MM.1S (cell line): ENCODE measurements at regions not wholly inside any gene's neighbourhood (a gene's known extent, or its start where the extent isn't known, plus 50 kb on each side); places are given as distances from the start of the nearest gene placed in this dataset.

Source experiments
- DNase-seq: peaks from one replicate; pipeline ENCODE4 v3.0.0-alpha.2; 2015
- H2AFZ ChIP-seq: fragments of 300-600 bp; sonication (generic); 2 replicates; pipeline ENCODE4 v1.6.0; 2016; ENCODE audit warnings: antibody characterized with exemption, low read length
- H3F3A ChIP-seq: fragments of 300-600 bp; sonication (generic); 2 replicates; pipeline ENCODE4 v1.6.1; 2016; ENCODE audit warnings: mild to moderate bottlenecking, antibody characterized with exemption, low read length, moderate library complexity, mixed read lengths; ENCODE audit not compliant: insufficient read depth
- H3K27ac ChIP-seq: fragments of 300-600 bp; sonication (generic); 2 replicates; pipeline ENCODE4 v1.5.1; 2016; ENCODE audit warnings: mild to moderate bottlenecking, low read length
- H3K27me3 ChIP-seq: fragments of 300-600 bp; sonication (generic); replicated peaks from 2 replicates; pipeline ENCODE4 v1.6.0; 2016; ENCODE audit warnings: low read length; ENCODE audit not compliant: insufficient read depth
- H3K36me3 ChIP-seq: fragments of 300-600 bp; sonication (generic); replicated peaks from 2 replicates; pipeline ENCODE4 v1.6.1; 2016; ENCODE audit warnings: mild to moderate bottlenecking, low read length, mixed read lengths; ENCODE audit not compliant: insufficient read depth
- H3K4me1 ChIP-seq: fragments of 300-600 bp; sonication (generic); 2 replicates; pipeline ENCODE4 v1.6.1; 2016; ENCODE audit warnings: low read length, mixed read lengths
- H3K4me2 ChIP-seq: fragments of 300-600 bp; sonication (generic); 2 replicates; pipeline ENCODE4 v1.6.0; 2016; ENCODE audit warnings: low read depth, low read length
- H3K4me3 ChIP-seq: fragments of 300-600 bp; sonication (generic); 2 replicates; pipeline ENCODE4 v1.5.1; 2016; ENCODE audit warnings: low read length, mixed read lengths
- H3K79me2 ChIP-seq: fragments of 300-600 bp; sonication (generic); 2 replicates; pipeline ENCODE4 v1.6.1; 2016; ENCODE audit warnings: mixed run types, low read length, mixed read lengths
- H3K9ac ChIP-seq: fragments of 300-600 bp; sonication (generic); 2 replicates; pipeline ENCODE4 v1.6.1; 2016; ENCODE audit warnings: low read length, mixed read lengths
- H3K9me2 ChIP-seq: fragments of 300-600 bp; sonication (generic); replicated peaks from 2 replicates; pipeline ENCODE4 v1.6.1; 2016; ENCODE audit warnings: mild to moderate bottlenecking, low read length, mixed read lengths; ENCODE audit not compliant: insufficient read depth
- H3K9me3 ChIP-seq: fragments of 300-600 bp; sonication (generic); replicated peaks from 2 replicates; pipeline ENCODE4 v1.6.1; 2016; ENCODE audit warnings: mild to moderate bottlenecking, low read length, mixed read lengths; ENCODE audit not compliant: insufficient read depth
- H4K20me1 ChIP-seq: fragments of 300-600 bp; sonication (generic); 2 replicates; pipeline ENCODE4 v1.6.1; 2016; ENCODE audit warnings: mild to moderate bottlenecking, low read length, moderate library complexity, mixed read lengths; ENCODE audit not compliant: insufficient read depth
- CTCF ChIP-seq: fragments of 300-600 bp; sonication (generic); IDR thresholded peaks from 2 replicates; pipeline ENCODE4 v1.5.1; 2016; ENCODE audit warnings: antibody characterized with exemption, low read length, mixed read lengths
- EZH2 ChIP-seq: fragments of 300-600 bp; sonication (generic); optimal IDR thresholded peaks from 2 replicates; pipeline ENCODE3; 2017; ENCODE audit warnings: low read depth, mild to moderate bottlenecking, antibody characterized with exemption, low read length, mixed read lengths
- EZH2phosphoT487 ChIP-seq: fragments of 300-600 bp; sonication (generic); IDR thresholded peaks from 2 replicates; pipeline ENCODE4 v1.6.1; 2018; ENCODE audit warnings: antibody characterized with exemption, low read length

- DNase-seq = no peak
- Histone ChIP-seq H3K9me3 (no peaks in the 10 kb centered on the region), H3K4me2 (no peak overlapping the region), H3K4me3 (no peak overlapping the region), H3K27ac (no peak overlapping the region), H4K20me1 (no peaks in the 10 kb centered on the region), H3K4me1 (no peaks in the 10 kb centered on the region), H3F3A (no peaks in the 10 kb centered on the region), H3K79me2 (no peaks in the 10 kb centered on the region), H3K9me2 (no peaks in the 10 kb centered on the region), H3K36me3 (no peaks in the 10 kb centered on the region), H3K27me3 (no peaks in the 10 kb centered on the region), H3K9ac (no peak overlapping the region), H2AFZ (no peak overlapping the region)
- TF ChIP-seq CTCF (no peak), EZH2 (no peak), EZH2phosphoT487 (no peak)
Measured at GRCh38 chr15:29887721-29888120, 65.5 kb upstream of the TJP1 start.

- H3F3A ChIP-seq = no peaks in the 10 kb centered on the region
- H3K27me3 ChIP-seq = no peaks in the 10 kb centered on the region
- no peak overlapping the region for H3K9ac ChIP-seq
- no peak overlapping the region for H3K4me2 ChIP-seq
- H3K36me3 ChIP-seq = no peaks in the 10 kb centered on the region
- no peak overlapping the region for H3K4me3 ChIP-seq
- TF ChIP-seq EZH2 (no peak), CTCF (no peak), EZH2phosphoT487 (no peak)
- H4K20me1 ChIP-seq = no peaks in the 10 kb centered on the region
- H3K4me1 ChIP-seq = no peaks in the 10 kb centered on the region
- H3K79me2 ChIP-seq = no peaks in the 10 kb centered on the region
- no peaks in the 10 kb centered on the region for H3K9me2 ChIP-seq
- DNase-seq = no peak
- no peak overlapping the region for H3K27ac ChIP-seq
- H2AFZ ChIP-seq = no peak overlapping the region
- no peaks in the 10 kb centered on the region for H3K9me3 ChIP-seq
Measured at GRCh38 chr15:29885183-29885582, 62.9 kb upstream of the TJP1 start.

- H3K9ac ChIP-seq = no peak overlapping the region
- TF ChIP-seq EZH2phosphoT487 = no peak
- no peak for TF ChIP-seq CTCF
- no peak for TF ChIP-seq EZH2
- no peaks in the 10 kb centered on the region for H3K9me3 ChIP-seq
- no peaks in the 10 kb centered on the region for H3K9me2 ChIP-seq
- H3K4me3 ChIP-seq = no peak overlapping the region
- H3F3A ChIP-seq = no peaks in the 10 kb centered on the region
- no peaks in the 10 kb centered on the region for H3K36me3 ChIP-seq
- H3K27me3 ChIP-seq = no peaks in the 10 kb centered on the region
- no peak overlapping the region for H3K27ac ChIP-seq
- DNase-seq = no peak
- H3K79me2 ChIP-seq = no peaks in the 10 kb centered on the region
- H4K20me1 ChIP-seq = no peaks in the 10 kb centered on the region
- H2AFZ ChIP-seq = no peak overlapping the region
- H3K4me1 ChIP-seq = no peaks in the 10 kb centered on the region
- no peak overlapping the region for H3K4me2 ChIP-seq
Measured at GRCh38 chr15:29883126-29883525, 60.9 kb upstream of the TJP1 start.
